Fibroblast of the aortic adventitia (primary cell): ENCODE measurements at regions not wholly inside any gene's neighbourhood (a gene's known extent, or its start where the extent isn't known, plus 50 kb on each side); places are given as distances from the start of the nearest gene placed in this dataset.
"Not testable (repeated sequence)": the region's sequence is repeated elsewhere in the genome, so short reads cannot be mapped to it uniquely, and the experiment has no call there.

ENCODE experiments used
- DNase-seq: peaks from one replicate; pipeline ENCODE4 v3.0.0-alpha.2; 2010; ENCODE audit warnings: low read depth
- H3K4me3 ChIP-seq: 2 replicates; pipeline ENCODE4 v1.5.1; 2011; ENCODE audit warnings: low read depth, mild to moderate bottlenecking, control low read depth, low read length, moderate library complexity
- CTCF ChIP-seq: IDR thresholded peaks from 2 replicates; pipeline ENCODE4 v1.5.1; 2011; ENCODE audit warnings: mild to moderate bottlenecking, low read length, control low read depth, inconsistent platforms; ENCODE audit not compliant: insufficient read depth

DNA sequence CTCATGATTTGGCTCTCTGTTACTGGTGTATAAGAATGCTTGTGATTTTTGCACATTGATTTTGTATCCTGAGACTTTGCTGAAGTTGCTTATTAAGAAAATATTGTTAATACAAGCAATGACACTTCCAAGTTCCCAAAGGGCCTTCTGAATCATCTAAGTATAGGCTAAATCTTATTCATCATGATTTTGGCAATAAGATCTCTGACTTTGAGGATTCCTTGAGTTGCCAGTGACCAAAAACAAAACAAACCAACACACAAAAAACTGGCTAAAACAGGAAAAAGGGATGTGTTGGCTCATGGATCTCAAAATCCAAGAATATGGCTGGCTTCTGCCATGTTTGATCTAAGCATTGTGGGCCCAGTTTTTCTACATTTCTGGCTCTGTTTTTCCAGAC lies 163.4 kb downstream of the HHIPL2 start:
- H3K4me3 ChIP-seq, result no peak overlapping the region
- DNase-seq, result no peak
- TF ChIP-seq CTCF, result no peak

GRCh38 chr1:222382171-222382570 lies 165.7 kb downstream of the HHIPL2 start:
- TF ChIP-seq CTCF, result no peak

GRCh38 chr1:222377428-222378088 lies 170.3 kb downstream of the HHIPL2 start:
- H3K4me3 ChIP-seq, result no peak overlapping the region
- DNase-seq, result no peak
- no peak for TF ChIP-seq CTCF

More at GRCh38 chr1:222382171-222382570, 165.7 kb downstream of the HHIPL2 start:
- no peak for DNase-seq
- H3K4me3 ChIP-seq, result no peak overlapping the region

DNA sequence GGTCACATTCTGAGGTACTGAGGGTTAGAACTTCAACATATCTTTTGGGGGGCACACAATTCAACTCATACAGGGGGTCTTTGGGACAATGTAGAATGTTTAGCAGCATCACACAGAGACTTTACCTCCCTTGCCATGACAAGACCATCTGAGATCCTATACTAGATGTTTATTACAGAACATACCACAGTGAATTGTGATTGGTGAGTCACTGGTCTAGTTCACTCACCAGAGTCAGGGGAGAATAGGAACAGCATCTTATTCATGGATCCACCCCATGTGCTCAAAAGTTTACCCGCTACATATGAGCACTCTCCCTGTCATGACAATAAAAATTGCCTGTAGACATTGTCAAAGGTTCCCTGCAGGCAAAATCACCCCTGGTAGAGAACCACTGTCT lies 171.1 kb downstream of the HHIPL2 start:
- not testable (repeated sequence) for H3K4me3 ChIP-seq, DNase-seq

GRCh38 chr1:222375701-222376100 lies 172.2 kb downstream of the HHIPL2 start:
- DNase-seq, result no peak
- H3K4me3 ChIP-seq, result no peak overlapping the region
- no peak for TF ChIP-seq CTCF

DNA sequence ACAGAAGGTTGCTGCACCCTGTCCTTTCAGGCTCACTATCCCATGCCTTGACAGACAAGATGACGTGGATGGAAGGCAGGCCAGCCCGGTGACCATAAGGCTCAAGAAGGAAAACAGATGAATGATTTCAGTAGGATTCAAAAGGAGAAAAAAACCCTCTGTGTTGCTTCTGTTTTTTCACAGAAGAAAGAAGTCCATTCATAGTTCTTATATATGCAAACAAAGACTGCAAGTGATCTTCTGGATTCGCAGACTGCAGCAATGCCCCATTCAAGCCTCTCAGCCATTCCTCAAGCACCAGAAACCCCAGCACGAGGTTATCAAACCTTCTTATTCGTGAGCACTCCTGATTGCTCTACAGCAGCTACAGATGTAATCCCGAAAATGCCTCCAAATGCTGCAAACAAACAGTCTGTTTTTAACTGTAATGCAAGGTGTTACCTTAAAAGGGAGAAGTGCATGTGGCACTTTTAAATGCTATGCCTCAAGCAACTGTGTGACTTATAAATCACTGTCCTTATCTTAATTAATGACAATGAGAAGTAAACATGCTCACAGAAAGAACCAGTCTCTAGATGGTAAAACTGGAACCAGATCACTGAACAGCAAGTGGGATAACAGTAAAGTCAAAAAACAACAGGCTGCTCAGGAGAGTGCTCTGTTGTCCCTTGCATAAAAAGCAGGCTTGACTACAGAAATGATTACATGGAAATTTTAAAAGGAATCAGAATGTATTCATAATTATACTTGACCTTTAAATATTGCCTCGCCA lies 173.9 kb downstream of the HHIPL2 start:
- H3K4me3 ChIP-seq, result no peak overlapping the region
- no peak for TF ChIP-seq CTCF
- DNase-seq, result no peak

DNA sequence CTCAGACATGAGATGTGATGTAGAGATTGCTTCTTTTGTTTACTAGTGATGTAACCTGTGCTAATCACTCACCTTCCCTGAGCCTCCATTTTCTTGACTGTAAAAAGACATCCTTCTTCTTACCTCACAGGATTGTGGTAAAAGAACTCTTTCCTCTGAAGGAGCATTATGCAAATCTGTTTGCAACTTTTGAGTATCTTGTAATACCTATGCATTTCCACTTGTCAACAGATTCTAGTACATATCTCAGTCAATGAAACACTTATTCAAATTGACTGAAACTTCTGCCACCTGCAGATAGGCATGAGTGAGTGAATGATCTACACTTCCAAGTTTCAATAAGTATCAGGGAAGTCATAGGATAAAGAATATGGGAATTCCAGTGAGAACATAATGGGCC lies 174.7 kb downstream of the HHIPL2 start:
- TF ChIP-seq CTCF, result no peak
- no peak for DNase-seq
- no peak overlapping the region for H3K4me3 ChIP-seq
